ENCODE measurements at regions not wholly inside any gene's neighbourhood (a gene's known extent, or its start where the extent isn't known, plus 50 kb on each side); places are given as distances from the start of the nearest gene placed in this dataset.

DNA sequence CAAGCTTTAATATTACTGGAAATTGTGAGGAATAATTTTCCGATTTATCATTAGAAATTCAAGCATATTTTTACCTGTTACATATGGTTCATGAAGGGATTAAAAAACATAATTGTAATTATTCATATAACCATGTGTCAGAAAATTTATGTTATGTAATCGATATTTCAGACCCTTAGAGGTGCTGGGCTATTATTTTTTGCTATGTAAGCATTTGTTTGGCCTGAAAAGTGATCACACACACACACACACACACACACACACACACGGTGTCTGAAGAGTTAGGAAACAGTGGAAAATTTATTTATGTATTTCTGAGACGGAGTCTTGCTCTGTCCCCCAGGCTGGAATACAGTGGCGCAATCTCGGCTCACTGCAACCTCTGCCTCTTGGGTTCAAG is 375.5 kb downstream of the PTH2R start:
- TF ChIP-seq, protein P1, sequence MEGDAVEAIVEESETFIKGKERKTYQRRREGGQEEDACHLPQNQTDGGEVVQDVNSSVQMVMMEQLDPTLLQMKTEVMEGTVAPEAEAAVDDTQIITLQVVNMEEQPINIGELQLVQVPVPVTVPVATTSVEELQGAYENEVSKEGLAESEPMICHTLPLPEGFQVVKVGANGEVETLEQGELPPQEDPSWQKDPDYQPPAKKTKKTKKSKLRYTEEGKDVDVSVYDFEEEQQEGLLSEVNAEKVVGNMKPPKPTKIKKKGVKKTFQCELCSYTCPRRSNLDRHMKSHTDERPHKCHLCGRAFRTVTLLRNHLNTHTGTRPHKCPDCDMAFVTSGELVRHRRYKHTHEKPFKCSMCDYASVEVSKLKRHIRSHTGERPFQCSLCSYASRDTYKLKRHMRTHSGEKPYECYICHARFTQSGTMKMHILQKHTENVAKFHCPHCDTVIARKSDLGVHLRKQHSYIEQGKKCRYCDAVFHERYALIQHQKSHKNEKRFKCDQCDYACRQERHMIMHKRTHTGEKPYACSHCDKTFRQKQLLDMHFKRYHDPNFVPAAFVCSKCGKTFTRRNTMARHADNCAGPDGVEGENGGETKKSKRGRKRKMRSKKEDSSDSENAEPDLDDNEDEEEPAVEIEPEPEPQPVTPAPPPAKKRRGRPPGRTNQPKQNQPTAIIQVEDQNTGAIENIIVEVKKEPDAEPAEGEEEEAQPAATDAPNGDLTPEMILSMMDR (IDR thresholded peaks at IDR 0.05), result no peak
- TF ChIP-seq POLR2AphosphoS5 (IDR thresholded peaks at IDR 0.05; ENCODE audit: low read depth, low read length), result no peak
- TF ChIP-seq, protein P2, sequence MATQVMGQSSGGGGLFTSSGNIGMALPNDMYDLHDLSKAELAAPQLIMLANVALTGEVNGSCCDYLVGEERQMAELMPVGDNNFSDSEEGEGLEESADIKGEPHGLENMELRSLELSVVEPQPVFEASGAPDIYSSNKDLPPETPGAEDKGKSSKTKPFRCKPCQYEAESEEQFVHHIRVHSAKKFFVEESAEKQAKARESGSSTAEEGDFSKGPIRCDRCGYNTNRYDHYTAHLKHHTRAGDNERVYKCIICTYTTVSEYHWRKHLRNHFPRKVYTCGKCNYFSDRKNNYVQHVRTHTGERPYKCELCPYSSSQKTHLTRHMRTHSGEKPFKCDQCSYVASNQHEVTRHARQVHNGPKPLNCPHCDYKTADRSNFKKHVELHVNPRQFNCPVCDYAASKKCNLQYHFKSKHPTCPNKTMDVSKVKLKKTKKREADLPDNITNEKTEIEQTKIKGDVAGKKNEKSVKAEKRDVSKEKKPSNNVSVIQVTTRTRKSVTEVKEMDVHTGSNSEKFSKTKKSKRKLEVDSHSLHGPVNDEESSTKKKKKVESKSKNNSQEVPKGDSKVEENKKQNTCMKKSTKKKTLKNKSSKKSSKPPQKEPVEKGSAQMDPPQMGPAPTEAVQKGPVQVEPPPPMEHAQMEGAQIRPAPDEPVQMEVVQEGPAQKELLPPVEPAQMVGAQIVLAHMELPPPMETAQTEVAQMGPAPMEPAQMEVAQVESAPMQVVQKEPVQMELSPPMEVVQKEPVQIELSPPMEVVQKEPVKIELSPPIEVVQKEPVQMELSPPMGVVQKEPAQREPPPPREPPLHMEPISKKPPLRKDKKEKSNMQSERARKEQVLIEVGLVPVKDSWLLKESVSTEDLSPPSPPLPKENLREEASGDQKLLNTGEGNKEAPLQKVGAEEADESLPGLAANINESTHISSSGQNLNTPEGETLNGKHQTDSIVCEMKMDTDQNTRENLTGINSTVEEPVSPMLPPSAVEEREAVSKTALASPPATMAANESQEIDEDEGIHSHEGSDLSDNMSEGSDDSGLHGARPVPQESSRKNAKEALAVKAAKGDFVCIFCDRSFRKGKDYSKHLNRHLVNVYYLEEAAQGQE (IDR thresholded peaks at IDR 0.05; ENCODE audit: insufficient read depth in 1 of 2, low read depth in 2 of 2, low read length in 1 of 2), result no peak
- no peak for TF ChIP-seq SIN3A (IDR thresholded peaks at IDR 0.05; ENCODE audit: borderline replicate concordance, insufficient read depth, low read depth, low read length)
